ENCODE measurements at regions not wholly inside any gene's neighbourhood (a gene's known extent, or its start where the extent isn't known, plus 50 kb on each side); places are given as distances from the start of the nearest gene placed in this dataset.
A peak's percentile ranks its signal among the peaks of the same experiment; 100 is the strongest.
"Not testable (repeated sequence)": the region's sequence is repeated elsewhere in the genome, so short reads cannot be mapped to it uniquely, and the experiment has no call there.

DNA sequence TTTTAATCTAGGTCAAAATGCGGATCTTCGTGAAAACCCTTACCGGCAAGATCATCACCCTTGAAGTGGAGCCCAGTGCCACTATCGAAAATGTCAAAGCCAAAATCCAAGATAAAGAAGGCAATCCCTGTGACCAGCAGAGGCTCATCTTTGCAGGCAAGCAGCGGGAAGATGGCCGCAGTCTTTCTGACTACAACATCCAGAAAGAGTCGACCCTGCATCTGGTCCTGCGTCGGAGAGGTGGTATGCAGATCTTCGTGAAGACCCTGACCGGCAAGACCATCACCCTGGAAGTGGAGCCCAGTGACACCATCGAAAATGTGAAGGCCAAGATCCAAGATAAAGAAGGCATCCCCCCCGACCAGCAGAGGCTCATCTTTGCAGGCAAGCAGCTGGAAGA, 511.8 kb downstream of the KCNJ18 start:
- H3K4me1 ChIP-seq (ENCODE audit: control insufficient read depth, insufficient read depth, low read length, poor library complexity, severe bottlenecking); H3K36me3 ChIP-seq (ENCODE audit: control insufficient read depth, insufficient read depth, low read length); H3K27ac ChIP-seq (ENCODE audit: low read depth, low read length, severe bottlenecking); H3K9me3 ChIP-seq (ENCODE audit: control insufficient read depth, low read length); H3K4me3 ChIP-seq (ENCODE audit: extremely low read depth, insufficient read depth, low read length, poor library complexity, severe bottlenecking): not testable (repeated sequence)
- WGBS, 2 experiments (ENCODE audit: insufficient coverage in 2 of 2): 94 to 98% methylated on average over 12 of the region's 13 CpGs

DNA sequence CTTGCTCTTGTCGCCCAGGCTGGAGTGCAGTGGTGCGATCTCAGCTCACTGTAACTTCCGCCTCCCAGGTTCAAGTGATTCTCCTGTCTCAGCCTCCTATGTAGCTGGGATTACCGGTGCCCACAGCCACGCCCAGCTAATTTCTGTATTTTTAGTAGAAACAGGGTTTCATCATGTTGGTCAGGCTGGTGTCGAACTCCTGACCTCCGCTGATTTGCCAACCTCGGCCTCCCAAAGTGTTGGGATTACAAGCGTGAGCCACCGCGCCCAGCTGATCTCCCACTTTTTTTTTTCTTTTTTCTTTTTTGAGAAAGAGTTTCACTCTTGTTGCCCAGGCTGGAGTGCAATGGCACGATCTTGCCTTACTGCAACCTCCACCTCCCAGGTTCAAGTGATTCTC, 517.9 kb downstream of the KCNJ18 start:
- H3K9me3 ChIP-seq (ENCODE audit: control insufficient read depth, low read length); H3K27ac ChIP-seq (ENCODE audit: low read depth, low read length, severe bottlenecking); H3K4me3 ChIP-seq (ENCODE audit: extremely low read depth, insufficient read depth, low read length, poor library complexity, severe bottlenecking); H3K4me1 ChIP-seq (ENCODE audit: control insufficient read depth, insufficient read depth, low read length, poor library complexity, severe bottlenecking); H3K36me3 ChIP-seq (ENCODE audit: control insufficient read depth, insufficient read depth, low read length): not testable (repeated sequence)
- WGBS, 2 experiments (ENCODE audit: insufficient coverage in 2 of 2): 95 to 97% methylated on average over 8 to 10 of the region's 12 CpGs

DNA sequence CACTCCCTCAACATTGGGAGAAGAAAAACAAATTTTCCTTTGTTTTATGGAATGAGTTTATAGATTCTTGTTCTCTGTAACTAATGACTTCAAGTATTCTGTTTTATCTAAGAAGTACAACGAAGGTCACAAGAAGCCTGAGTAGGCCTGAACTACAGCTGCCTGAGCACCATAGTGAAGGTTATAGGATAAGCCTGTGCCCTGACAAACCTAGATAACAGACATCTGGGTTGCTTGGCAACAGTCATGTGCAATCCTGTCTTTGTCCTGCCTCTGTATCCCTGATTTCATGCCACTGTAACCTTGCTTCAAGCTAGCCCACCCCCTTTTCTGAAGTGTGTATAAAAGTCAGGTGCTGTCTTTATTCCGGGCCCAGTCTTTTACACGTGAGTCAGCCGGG, 520.8 kb downstream of the KCNJ18 start:
- 60 to 100% methylated on average over 1 to 2 of the region's 4 CpGs for WGBS, 2 experiments (ENCODE audit: insufficient coverage in 2 of 2)
- H3K4me3 ChIP-seq (ENCODE audit: extremely low read depth, insufficient read depth, low read length, poor library complexity, severe bottlenecking); H3K9me3 ChIP-seq (ENCODE audit: control insufficient read depth, low read length); H3K4me1 ChIP-seq (ENCODE audit: control insufficient read depth, insufficient read depth, low read length, poor library complexity, severe bottlenecking); H3K36me3 ChIP-seq (ENCODE audit: control insufficient read depth, insufficient read depth, low read length); H3K27ac ChIP-seq (ENCODE audit: low read depth, low read length, severe bottlenecking): not testable (repeated sequence)

DNA sequence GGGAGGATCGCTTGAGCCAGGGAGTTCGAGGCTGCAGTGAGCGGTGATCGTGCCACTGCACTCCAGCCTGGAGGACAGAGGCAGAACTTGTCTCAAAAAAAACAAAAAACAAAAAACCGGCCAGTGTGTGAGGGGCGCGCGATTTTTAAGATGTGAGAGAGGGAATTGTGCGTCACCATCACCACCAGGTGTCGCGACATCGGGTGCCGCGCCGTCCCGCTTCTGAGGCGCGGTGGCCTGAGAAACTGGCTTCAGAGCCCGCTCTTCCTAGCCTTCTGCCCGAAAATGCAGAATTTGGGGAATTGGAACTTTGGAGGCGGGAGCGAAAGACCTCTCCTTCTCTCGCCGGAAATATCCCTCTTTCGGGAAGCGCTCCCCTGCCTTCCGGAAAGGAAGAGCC, 524.8 kb downstream of the KCNJ18 start:
- H3K4me3 ChIP-seq (ENCODE audit: extremely low read depth, insufficient read depth, low read length, poor library complexity, severe bottlenecking): peak overlapping the region; percentile 8
- no peaks in the 10 kb centered on the region for H3K36me3 ChIP-seq (ENCODE audit: control insufficient read depth, insufficient read depth, low read length)
- no peak overlapping the region for H3K27ac ChIP-seq (ENCODE audit: low read depth, low read length, severe bottlenecking)

DNA sequence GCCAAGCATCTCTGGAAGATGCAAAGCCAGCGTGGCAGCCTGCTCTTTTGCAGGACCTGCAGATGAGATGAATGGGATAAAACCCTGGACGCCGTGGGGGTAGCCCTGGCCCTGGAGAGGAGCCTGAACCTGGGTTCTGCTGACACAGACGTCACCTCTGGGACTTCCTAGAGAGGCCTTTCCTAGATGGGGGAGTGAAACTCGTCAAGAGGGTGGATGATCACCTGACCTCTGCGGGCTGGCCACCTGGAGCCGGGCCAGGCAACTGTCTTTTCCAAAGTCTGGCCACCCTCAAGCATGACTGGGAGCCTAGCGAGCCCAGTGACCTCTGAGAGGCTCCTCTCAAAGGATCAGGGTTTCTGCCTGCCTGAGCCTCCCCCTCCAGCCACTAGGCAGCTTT, 529.0 kb downstream of the KCNJ18 start:
- H3K4me1 ChIP-seq (ENCODE audit: control insufficient read depth, insufficient read depth, low read length, poor library complexity, severe bottlenecking): no peaks in the 10 kb centered on the region
- WGBS, 2 experiments (ENCODE audit: insufficient coverage in 2 of 2): 75 to 94% methylated on average over 6 to 7 of the region's 8 CpGs
- no peak overlapping the region for H3K4me3 ChIP-seq (ENCODE audit: extremely low read depth, insufficient read depth, low read length, poor library complexity, severe bottlenecking)
- H3K9me3 ChIP-seq (ENCODE audit: control insufficient read depth, low read length): no peaks in the 10 kb centered on the region
- no peak overlapping the region for H3K27ac ChIP-seq (ENCODE audit: low read depth, low read length, severe bottlenecking)
- H3K36me3 ChIP-seq (ENCODE audit: control insufficient read depth, insufficient read depth, low read length): no peaks in the 10 kb centered on the region

More for the DNA sequence above, 524.8 kb downstream of the KCNJ18 start:
- Histone ChIP-seq H3K9me3 (ENCODE audit: control insufficient read depth, low read length) (no peaks in the 10 kb centered on the region), H3K4me1 (ENCODE audit: control insufficient read depth, insufficient read depth, low read length, poor library complexity, severe bottlenecking) (no peaks in the 10 kb centered on the region)
- 32 to 73% methylated on average over 21 to 25 of the region's 27 CpGs for WGBS, 2 experiments (ENCODE audit: insufficient coverage in 2 of 2)

DNA sequence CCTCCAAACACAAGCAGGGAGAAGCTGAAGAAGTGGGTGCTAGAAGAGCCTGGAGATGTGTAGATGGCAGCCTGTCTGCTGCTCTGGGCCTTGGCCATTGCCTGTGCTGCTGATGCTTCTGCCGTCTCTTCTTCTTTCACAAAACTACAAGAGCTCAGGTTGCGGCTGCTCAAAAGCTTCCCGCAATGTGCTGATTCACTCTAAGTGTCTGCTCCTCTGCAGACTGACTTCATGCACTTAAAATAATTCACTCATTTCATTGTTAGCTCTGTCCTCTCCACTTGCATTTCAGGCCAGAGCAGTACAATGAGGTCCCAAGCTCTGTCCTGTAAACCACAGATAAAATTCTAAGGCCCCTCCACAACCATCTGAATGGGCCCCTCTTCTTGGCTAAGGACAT, 534.2 kb downstream of the KCNJ18 start:
- WGBS, 2 experiments (ENCODE audit: insufficient coverage in 2 of 2): 77 to 93% methylated on average over 2 to 3 of the region's 3 CpGs
- not testable (repeated sequence) for H3K4me1 ChIP-seq (ENCODE audit: control insufficient read depth, insufficient read depth, low read length, poor library complexity, severe bottlenecking); H3K36me3 ChIP-seq (ENCODE audit: control insufficient read depth, insufficient read depth, low read length); H3K4me3 ChIP-seq (ENCODE audit: extremely low read depth, insufficient read depth, low read length, poor library complexity, severe bottlenecking); H3K9me3 ChIP-seq (ENCODE audit: control insufficient read depth, low read length); H3K27ac ChIP-seq (ENCODE audit: low read depth, low read length, severe bottlenecking)

DNA sequence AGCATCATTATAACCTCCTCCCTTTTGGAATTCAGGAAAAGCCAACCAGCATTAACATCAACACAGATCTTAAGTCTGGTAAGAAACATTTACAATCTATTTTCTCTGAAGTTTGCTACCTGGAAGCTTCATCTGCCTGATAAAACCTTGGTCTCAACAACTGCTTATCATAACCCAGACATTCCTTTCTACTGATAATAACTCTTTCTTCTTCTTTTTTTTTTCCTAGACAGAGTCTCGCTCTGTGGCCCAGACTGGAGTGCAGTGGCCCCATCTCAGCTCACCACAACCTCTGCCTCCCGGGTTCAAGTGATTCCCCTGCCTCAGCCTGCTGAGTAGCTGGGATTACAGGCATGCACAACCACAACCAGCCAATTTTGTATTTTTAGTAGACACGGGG, 534.6 kb downstream of the KCNJ18 start:
- 72 to 92% methylated on average over 2 of the region's 3 CpGs for WGBS, 2 experiments (ENCODE audit: insufficient coverage in 2 of 2)
- not testable (repeated sequence) for H3K9me3 ChIP-seq (ENCODE audit: control insufficient read depth, low read length); H3K27ac ChIP-seq (ENCODE audit: low read depth, low read length, severe bottlenecking); H3K36me3 ChIP-seq (ENCODE audit: control insufficient read depth, insufficient read depth, low read length); H3K4me1 ChIP-seq (ENCODE audit: control insufficient read depth, insufficient read depth, low read length, poor library complexity, severe bottlenecking); H3K4me3 ChIP-seq (ENCODE audit: extremely low read depth, insufficient read depth, low read length, poor library complexity, severe bottlenecking)

DNA sequence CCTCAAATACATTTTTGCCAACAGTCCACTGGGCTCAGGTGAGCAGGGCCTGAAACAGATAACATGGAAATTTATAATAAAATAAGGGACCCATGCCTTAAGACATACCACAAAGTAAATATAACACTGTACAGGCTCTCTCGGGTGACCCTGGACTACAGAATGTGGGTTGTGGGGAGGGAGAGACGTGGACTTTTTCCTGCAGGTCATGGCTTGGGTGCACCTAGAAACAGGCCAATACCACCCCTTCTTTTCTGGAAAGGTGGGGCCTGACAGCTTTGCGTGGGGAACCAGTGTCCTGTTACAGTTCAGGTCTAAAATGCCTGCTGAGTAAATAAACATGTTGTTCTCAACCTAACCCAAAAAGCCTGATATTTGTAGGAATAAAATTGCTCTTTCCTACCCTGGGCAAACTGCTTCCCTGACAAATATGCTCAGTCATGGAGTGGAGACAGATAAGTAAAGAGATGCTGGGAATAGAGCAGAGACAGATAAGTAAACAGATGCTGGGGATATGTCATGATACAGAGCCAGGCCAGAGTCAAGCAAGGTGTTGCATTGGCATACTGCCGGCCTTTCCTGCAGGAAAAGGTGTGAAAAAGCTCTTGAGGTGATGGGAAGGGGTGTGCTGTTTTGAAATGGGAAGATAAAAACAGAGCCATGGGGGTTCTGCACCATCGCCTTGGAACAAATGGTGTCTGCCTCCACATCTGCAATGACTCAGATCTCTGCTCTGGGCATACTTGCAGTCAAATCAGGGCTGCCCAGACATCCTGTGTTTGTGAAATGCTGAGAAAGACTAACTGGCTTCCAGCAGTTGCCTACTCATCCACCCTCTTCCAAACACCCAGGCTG, 535.6 kb downstream of the KCNJ18 start:
- not testable (repeated sequence) for H3K36me3 ChIP-seq (ENCODE audit: control insufficient read depth, insufficient read depth, low read length); H3K4me3 ChIP-seq (ENCODE audit: extremely low read depth, insufficient read depth, low read length, poor library complexity, severe bottlenecking); H3K9me3 ChIP-seq (ENCODE audit: control insufficient read depth, low read length); H3K4me1 ChIP-seq (ENCODE audit: control insufficient read depth, insufficient read depth, low read length, poor library complexity, severe bottlenecking)
- H3K27ac ChIP-seq (ENCODE audit: low read depth, low read length, severe bottlenecking): peak overlapping the region; percentile 52
- 19 to 38% methylated on average over 2 to 3 of the region's 5 CpGs for WGBS, 2 experiments (ENCODE audit: insufficient coverage in 2 of 2)

DNA sequence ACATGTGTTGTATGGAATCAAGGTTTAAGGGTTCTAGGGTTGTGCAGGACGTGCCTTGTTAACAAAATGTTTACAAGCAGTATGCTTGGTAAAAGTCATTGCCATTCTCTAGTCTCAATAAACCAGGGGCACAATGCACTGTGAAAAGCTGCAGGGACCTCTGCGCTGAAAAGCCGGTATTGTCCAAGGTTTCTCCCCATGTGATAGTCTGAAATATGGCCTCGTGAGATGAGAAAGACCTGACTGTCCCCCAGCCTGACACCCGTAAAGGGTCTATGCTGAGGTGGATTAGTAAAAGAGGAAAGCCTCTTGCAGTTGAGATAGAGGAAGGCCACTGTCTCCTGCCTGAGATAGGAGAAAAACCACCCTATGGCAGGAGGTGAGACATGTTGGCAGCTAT, 537.5 kb downstream of the KCNJ18 start:
- H3K36me3 ChIP-seq (ENCODE audit: control insufficient read depth, insufficient read depth, low read length); H3K4me1 ChIP-seq (ENCODE audit: control insufficient read depth, insufficient read depth, low read length, poor library complexity, severe bottlenecking); H3K27ac ChIP-seq (ENCODE audit: low read depth, low read length, severe bottlenecking); H3K4me3 ChIP-seq (ENCODE audit: extremely low read depth, insufficient read depth, low read length, poor library complexity, severe bottlenecking): not testable (repeated sequence)
- H3K9me3 ChIP-seq (ENCODE audit: control insufficient read depth, low read length): peaks cover 15% of the 10 kb centered on the region
- WGBS, 2 experiments (ENCODE audit: insufficient coverage in 2 of 2): 80 to 93% methylated on average over 2 to 3 of the region's 5 CpGs

DNA sequence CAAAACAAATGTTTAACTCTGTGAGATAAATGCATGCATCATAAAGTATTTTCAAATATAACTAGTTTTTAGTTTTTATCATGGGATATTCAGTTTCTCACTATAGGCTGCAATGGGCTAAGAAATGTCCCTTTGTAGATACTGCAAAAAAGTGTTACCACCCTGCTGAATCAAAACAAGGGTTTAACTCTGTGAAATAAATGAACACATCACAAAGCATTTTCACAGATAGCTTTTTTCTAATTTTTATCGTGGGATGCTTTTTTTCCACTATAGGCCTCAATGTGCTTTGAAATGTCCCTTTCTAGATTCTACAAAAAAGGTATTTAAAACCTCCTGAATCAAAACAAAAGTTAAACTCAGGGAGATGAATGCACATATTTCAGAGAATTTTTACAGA, 541.1 kb downstream of the KCNJ18 start:
- WGBS, 2 experiments (ENCODE audit: insufficient coverage in 2 of 2): 80% methylated on average over 1 of the region's 1 CpG
- no peaks in the 10 kb centered on the region for H3K36me3 ChIP-seq (ENCODE audit: control insufficient read depth, insufficient read depth, low read length)
- H3K4me1 ChIP-seq (ENCODE audit: control insufficient read depth, insufficient read depth, low read length, poor library complexity, severe bottlenecking): no peaks in the 10 kb centered on the region
- no peak overlapping the region for H3K4me3 ChIP-seq (ENCODE audit: extremely low read depth, insufficient read depth, low read length, poor library complexity, severe bottlenecking)
- no peak overlapping the region for H3K27ac ChIP-seq (ENCODE audit: low read depth, low read length, severe bottlenecking)
- H3K9me3 ChIP-seq (ENCODE audit: control insufficient read depth, low read length): peaks cover 15% of the 10 kb centered on the region

DNA sequence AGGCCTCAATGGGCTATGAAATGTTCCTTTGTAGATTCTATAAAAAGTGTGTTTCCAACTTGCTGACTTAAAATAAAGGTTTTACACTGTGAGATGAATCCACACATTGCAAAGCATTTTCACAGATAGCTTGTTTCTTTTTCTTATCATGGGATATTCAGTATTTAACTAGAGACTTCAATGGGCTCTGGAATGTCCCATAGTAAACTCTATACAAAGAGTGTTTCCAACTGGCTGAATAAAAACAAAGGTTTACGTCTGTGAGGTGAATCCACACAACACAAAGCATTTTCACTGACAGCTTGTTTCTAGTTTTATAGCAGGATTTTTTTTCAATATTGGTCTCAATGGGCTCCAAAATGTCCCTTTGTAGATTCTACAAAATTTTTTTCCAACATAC, 550.1 kb downstream of the KCNJ18 start:
- no peak overlapping the region for H3K4me3 ChIP-seq (ENCODE audit: extremely low read depth, insufficient read depth, low read length, poor library complexity, severe bottlenecking)
- no peaks in the 10 kb centered on the region for H3K36me3 ChIP-seq (ENCODE audit: control insufficient read depth, insufficient read depth, low read length)
- WGBS, 2 experiments (ENCODE audit: insufficient coverage in 2 of 2): 80% methylated on average over 1 of the region's 1 CpG; no CpG with 5 or more reads in 1 of the 2 experiments
- H3K4me1 ChIP-seq (ENCODE audit: control insufficient read depth, insufficient read depth, low read length, poor library complexity, severe bottlenecking): no peaks in the 10 kb centered on the region
- no peak overlapping the region for H3K27ac ChIP-seq (ENCODE audit: low read depth, low read length, severe bottlenecking)
- H3K9me3 ChIP-seq (ENCODE audit: control insufficient read depth, low read length): peaks cover 12% of the 10 kb centered on the region
